H1 (cell line): ENCODE measurements at regions not wholly inside any gene's neighbourhood (a gene's known extent, or its start where the extent isn't known, plus 50 kb on each side); places are given as distances from the start of the nearest gene placed in this dataset.

ENCODE experiments used
- CTCF ChIA-PET: fragments of 300-600 bp; sonication (Branson Sonifier 250); formaldehyde crosslinking; loops from one replicate; lab custom pipeline; 2021; ENCODE audit not compliant: partially characterized antibody; lab: Charles Lee
- POLR2A ChIA-PET: fragments of 300-600 bp; sonication (Branson Sonifier 250); formaldehyde crosslinking; loops from one replicate; lab custom pipeline; 2021; ENCODE audit warnings: inconsistent platforms; ENCODE audit not compliant: partially characterized antibody; lab: Charles Lee
- DNase-seq, 2 experiments: peaks; one replicate each; pipeline versions ENCODE4 v3.0.0 to v3.0.0-alpha.2; 2010 to 2022; ENCODE audit warnings: low spot score in 2 of 2, low read depth in 1 of 2, mixed read lengths in 1 of 2
- FAIRE-seq: peaks from 2 replicates; lab custom pipeline; 2011; peaks lifted over from hg19 to GRCh38; lab: Jason Lieb, UNC
- H2AFZ ChIP-seq: 2 replicates; pipeline ENCODE4 v1.8.1; 2012; ENCODE audit warnings: low read length, inconsistent platforms
- H2AK5ac ChIP-seq: 2 replicates; pipeline ENCODE4 v1.6.1; 2013; ENCODE audit warnings: low read depth, low read length
- H2BK120ac ChIP-seq: replicated peaks from 2 replicates; pipeline ENCODE3; 2013; ENCODE audit warnings: low read depth, low read length, inconsistent platforms
- H2BK12ac ChIP-seq: 2 replicates; pipeline ENCODE4 v1.6.1; 2013; ENCODE audit warnings: low read depth, low read length
- H2BK15ac ChIP-seq: 2 replicates; pipeline ENCODE4 v1.6.1; 2013; ENCODE audit warnings: low read length
- H2BK20ac ChIP-seq: 2 replicates; pipeline ENCODE4 v1.6.1; 2013; ENCODE audit warnings: low read length
- H2BK5ac ChIP-seq: 2 replicates; pipeline ENCODE4 v1.6.1; 2013; ENCODE audit warnings: low read depth, low read length
- H3K14ac ChIP-seq: 2 replicates; pipeline ENCODE4 v1.6.1; 2013; ENCODE audit warnings: inconsistent platforms; ENCODE audit not compliant: insufficient read length
- H3K18ac ChIP-seq: 2 replicates; pipeline ENCODE4 v1.6.1; 2013; ENCODE audit warnings: low read length; ENCODE audit errors: extremely low read depth
- H3K23ac ChIP-seq: 2 replicates; pipeline ENCODE4 v1.6.1; 2013; ENCODE audit warnings: inconsistent platforms; ENCODE audit not compliant: insufficient read length
- H3K23me2 ChIP-seq: 2 replicates; pipeline ENCODE4 v1.6.1; 2013; ENCODE audit warnings: low read depth, low read length
- H3K27ac ChIP-seq: 2 replicates; pipeline ENCODE4 v1.6.1; 2011; ENCODE audit warnings: low read depth, low read length, inconsistent platforms
- H3K27me3 ChIP-seq, 4 experiments: replicated peaks in 1 of 4; 1 replicate in 1 of 4; 2 replicates in 3 of 4; pipeline versions ENCODE4 v1.6.1 to v1.8.1; 2011 to 2013; ENCODE audit warnings: low read length in 3 of 4, mild to moderate bottlenecking in 3 of 4, inconsistent platforms in 2 of 4, mixed read lengths in 2 of 4, moderate library complexity in 1 of 4; ENCODE audit not compliant: control insufficient read depth in 3 of 4, insufficient read depth in 3 of 4; ENCODE audit errors: extremely low read depth in 1 of 4
- H3K36me3 ChIP-seq, 4 experiments: 2 replicates each; pipeline versions ENCODE4 v1.6.1 to v1.8.1; 2011 to 2013; ENCODE audit warnings: mild to moderate bottlenecking in 4 of 4, low read length in 3 of 4, moderate library complexity in 2 of 4, control low read depth in 1 of 4, inconsistent platforms in 1 of 4; ENCODE audit not compliant: insufficient read depth in 4 of 4, control insufficient read depth in 2 of 4
- H3K4ac ChIP-seq: replicated peaks from 2 replicates; pipeline ENCODE3; 2013; ENCODE audit warnings: low read length, low read depth, mixed read lengths, inconsistent platforms; ENCODE audit not compliant: insufficient read length
- H3K4me1 ChIP-seq, 4 experiments: replicated peaks in 1 of 4; 1 replicate in 1 of 4; 2 replicates in 3 of 4; pipeline versions ENCODE4 v1.6.1 to v1.8.1; 2011 to 2013; ENCODE audit warnings: low read length in 3 of 4, inconsistent platforms in 2 of 4, mixed read lengths in 1 of 4; ENCODE audit not compliant: insufficient read depth in 4 of 4, control insufficient read depth in 3 of 4
- H3K4me2 ChIP-seq, 2 experiments: 2 replicates each; pipeline versions ENCODE4 v1.6.1 to v1.8.1; 2011 to 2013; ENCODE audit warnings: low read depth in 2 of 2, low read length in 2 of 2, control low read depth in 1 of 2, inconsistent platforms in 1 of 2, mild to moderate bottlenecking in 1 of 2; ENCODE audit not compliant: insufficient read depth in 1 of 2
- H3K4me3 ChIP-seq, 4 experiments: fragments of 200-600, 300-600 bp in 1 of 4; sonication (generic), shearing (Covaris generic), sonication (Bioruptor Twin) in 1 of 4; 2 replicates each; pipeline versions ENCODE4 v1.5.1 to v1.8.1; 2011 to 2016; ENCODE audit warnings: low read length in 4 of 4, low read depth in 3 of 4, control low read depth in 2 of 4, inconsistent platforms in 2 of 4, mild to moderate bottlenecking in 2 of 4, mixed read lengths in 1 of 4, moderate library complexity in 1 of 4; ENCODE audit not compliant: insufficient read depth in 2 of 4; ENCODE audit errors: extremely low read depth in 1 of 4
- H3K56ac ChIP-seq: replicated peaks from 2 replicates; pipeline ENCODE3; 2013; ENCODE audit warnings: low read depth, mild to moderate bottlenecking, mixed read lengths, low read length, inconsistent platforms; ENCODE audit not compliant: insufficient read length
- H3K79me1 ChIP-seq: 2 replicates; pipeline ENCODE4 v1.6.1; 2013; ENCODE audit warnings: low read depth, low read length, control low read depth
- H3K79me2 ChIP-seq, 2 experiments: 2 replicates each; pipeline versions ENCODE4 v1.6.1 to v1.8.1; 2012 to 2013; ENCODE audit warnings: low read length in 2 of 2, mild to moderate bottlenecking in 2 of 2, inconsistent platforms in 1 of 2; ENCODE audit not compliant: insufficient read depth in 2 of 2, control insufficient read depth in 1 of 2
- H3K9ac ChIP-seq, 4 experiments: replicated peaks in 1 of 4; 1 replicate in 1 of 4; 2 replicates in 3 of 4; pipeline versions ENCODE4 v1.6.1 to v1.8.1; 2011 to 2013; ENCODE audit warnings: low read depth in 3 of 4, low read length in 3 of 4, control low read depth in 2 of 4, mild to moderate bottlenecking in 2 of 4, moderate library complexity in 2 of 4, inconsistent platforms in 1 of 4; ENCODE audit errors: extremely low read depth in 1 of 4
- H3K9me3 ChIP-seq, 2 experiments: 2 replicates each; pipeline versions ENCODE4 v1.6.1 to v1.8.1; 2012 to 2013; ENCODE audit warnings: mild to moderate bottlenecking in 2 of 2, moderate library complexity in 2 of 2, control low read depth in 1 of 2, inconsistent platforms in 1 of 2, low read depth in 1 of 2, low read length in 1 of 2, mixed read lengths in 1 of 2; ENCODE audit not compliant: insufficient read depth in 2 of 2
- H4K20me1 ChIP-seq, 2 experiments: replicated peaks in 1 of 2; 2 replicates each; pipeline versions ENCODE3 to v1.8.1; 2011 to 2013; ENCODE audit warnings: inconsistent platforms in 2 of 2, low read length in 2 of 2, mild to moderate bottlenecking in 1 of 2; ENCODE audit not compliant: insufficient read depth in 2 of 2, control insufficient read depth in 1 of 2
- H4K5ac ChIP-seq: 2 replicates; pipeline ENCODE4 v1.6.1; 2013; ENCODE audit warnings: low read length, low read depth, mixed read lengths, inconsistent platforms; ENCODE audit not compliant: insufficient read length
- H4K8ac ChIP-seq: 2 replicates; pipeline ENCODE4 v1.8.0; 2013; ENCODE audit warnings: mild to moderate bottlenecking, moderate library complexity, low read length, inconsistent platforms; ENCODE audit not compliant: insufficient read depth; ENCODE audit errors: extremely low read depth
- H4K91ac ChIP-seq: replicated peaks from 2 replicates; pipeline ENCODE3; 2013; ENCODE audit warnings: low read length, mixed read lengths, inconsistent platforms; ENCODE audit not compliant: insufficient read length
- ASH2L ChIP-seq: fragments of 200-600, 300-600 bp; sonication (generic); IDR thresholded peaks from one replicate; pipeline ENCODE4 v1.7.1; 2017; ENCODE audit warnings: low read length
- CHD1 ChIP-seq: IDR thresholded peaks from 2 replicates; pipeline ENCODE4 v1.6.1; 2012; ENCODE audit warnings: low read depth, low read length, improper control_type of control experiment
- HDAC2 ChIP-seq, 2 experiments: fragments of 300-600 bp in 1 of 2; sonication (generic) in 1 of 2; IDR thresholded peaks; 2 replicates each; pipeline ENCODE4 v1.6.1; 2011 to 2012; ENCODE audit warnings: low read depth in 2 of 2, low read length in 2 of 2, mild to moderate bottlenecking in 2 of 2, moderate library complexity in 2 of 2, borderline replicate concordance in 1 of 2, inconsistent platforms in 1 of 2
- JUN ChIP-seq: IDR thresholded peaks from 2 replicates; pipeline ENCODE4 v1.6.1; 2011; ENCODE audit warnings: low read depth, mild to moderate bottlenecking, improper control_type of control experiment, low read length
- MAFK ChIP-seq: IDR thresholded peaks from 2 replicates; pipeline ENCODE4 v1.6.1; 2012; ENCODE audit warnings: low read depth, mild to moderate bottlenecking, improper control_type of control experiment, low read length
- NANOG ChIP-seq: IDR thresholded peaks from 2 replicates; pipeline ENCODE4 v1.6.1; 2011; ENCODE audit warnings: low read length, low read depth, mild to moderate bottlenecking, inconsistent platforms; ENCODE audit not compliant: insufficient read depth, poor library complexity, severe bottlenecking
- POLR2A ChIP-seq, 2 experiments: IDR thresholded peaks; 1 replicate in 1 of 2; 2 replicates in 1 of 2; pipeline ENCODE4 v1.6.1; 2011; ENCODE audit warnings: low read depth in 2 of 2, low read length in 2 of 2, mild to moderate bottlenecking in 2 of 2; ENCODE audit errors: control extremely low read depth in 1 of 2
- RBBP5 ChIP-seq: IDR thresholded peaks from 2 replicates; pipeline ENCODE4 v1.7.1; 2012; ENCODE audit warnings: low read depth, mild to moderate bottlenecking, inconsistent platforms, low read length, moderate library complexity, borderline replicate concordance
- RXRA ChIP-seq: IDR thresholded peaks from 2 replicates; pipeline ENCODE4 v1.6.1; 2011; ENCODE audit warnings: low read depth, mild to moderate bottlenecking, low read length, moderate library complexity; ENCODE audit not compliant: insufficient read depth
- SP1 ChIP-seq: IDR thresholded peaks from 2 replicates; pipeline ENCODE4 v1.6.1; 2011; ENCODE audit warnings: low read depth, low read length
- SP2 ChIP-seq: IDR thresholded peaks from 2 replicates; pipeline ENCODE4 v1.6.1; 2012; ENCODE audit warnings: mild to moderate bottlenecking, low read length, inconsistent platforms
- USF2 ChIP-seq: IDR thresholded peaks from 2 replicates; pipeline ENCODE4 v1.6.1; 2011; ENCODE audit warnings: low read length, improper control_type of control experiment
- ZNF274 ChIP-seq: IDR thresholded peaks from 2 replicates; pipeline ENCODE4 v1.7.0; 2012; ENCODE audit warnings: low read length, borderline replicate concordance; ENCODE audit errors: extremely low read depth
- WGBS, 2 experiments: shearing (Covaris generic) in 1 of 2; methylation state at CpG; one replicate each; pipeline versions ENCODE4 v1.1.6 to v1.1.7; 2013 to 2015; ENCODE audit warnings: low lambda C conversion rate in 2 of 2, mixed read lengths in 2 of 2, inconsistent platforms in 1 of 2, low coverage in 1 of 2, missing lambda C conversion rate in 1 of 2; ENCODE audit not compliant: insufficient replicate concordance in 2 of 2, insufficient coverage in 1 of 2, insufficient read length in 1 of 2; ENCODE audit errors: extremely low coverage in 1 of 2, missing lambda C conversion rate in 1 of 2; 5-methylcytosine and 5-hydroxymethylcytosine counted together

GRCh38 chr10:29897999-29898716, 161.2 kb downstream of the JCAD start:
- no peaks in the 10 kb centered on the region for H3K36me3 ChIP-seq
- H3K18ac ChIP-seq: no peak overlapping the region
- H3K4me2 ChIP-seq: no peak overlapping the region
- H3K79me2 ChIP-seq: no peaks in the 10 kb centered on the region
- H3K4me3 ChIP-seq: no peak overlapping the region
- no peak overlapping the region for H2AK5ac ChIP-seq
- no peak overlapping the region for H4K5ac ChIP-seq
- H4K91ac ChIP-seq: no peak overlapping the region
- H3K79me1 ChIP-seq: no peaks in the 10 kb centered on the region
- 85% methylated on average over 6 of the region's 6 CpGs; no CpG with 5 or more reads in 1 of the 2 experiments for WGBS, 2 experiments
- H2BK20ac ChIP-seq: no peak overlapping the region
- no peak overlapping the region for H3K23ac ChIP-seq
- H4K20me1 ChIP-seq: no peaks in the 10 kb centered on the region
- H2BK120ac ChIP-seq: no peak overlapping the region
- no peak overlapping the region for H3K4ac ChIP-seq
- ChIA-PET POLR2A (no interaction called here), CTCF (interaction anchor here (0.6 to 1.3 kb wide), 5 partner anchors 14 to 482 kb away, joined by 3 to 5 read pairs (median 4); no protein-coding TSS in a partner anchor)
- no peak for FAIRE-seq
- H2AFZ ChIP-seq: no peak overlapping the region
- no peak overlapping the region for H2BK15ac ChIP-seq
- no peaks in the 10 kb centered on the region; a peak in 1 of 7 replicates for H3K4me1 ChIP-seq
- no peak overlapping the region for H4K8ac ChIP-seq
- no peak for DNase-seq
- H3K27ac ChIP-seq: no peak overlapping the region
- H3K23me2 ChIP-seq: no peaks in the 10 kb centered on the region
- H3K27me3 ChIP-seq: no peaks in the 10 kb centered on the region
- no peak overlapping the region for H2BK5ac ChIP-seq
- H3K56ac ChIP-seq: no peak overlapping the region
- H3K9ac ChIP-seq: no peak overlapping the region
- no peak overlapping the region for H3K14ac ChIP-seq
- no peak overlapping the region for H2BK12ac ChIP-seq
- no peaks in the 10 kb centered on the region for H3K9me3 ChIP-seq
- TF ChIP-seq NANOG: no peak
- no peak for TF ChIP-seq SP2
- no peak for TF ChIP-seq JUN
- TF ChIP-seq USF2: no peak
- no peak for TF ChIP-seq POLR2A (IDR thresholded peaks at IDR 0.05; ENCODE audit: control extremely low read depth in 1 of 2, low read depth in 2 of 2, low read length in 2 of 2)
- TF ChIP-seq SP1: no peak
- no peak for TF ChIP-seq MAFK
- TF ChIP-seq ZNF274: no peak
- TF ChIP-seq RBBP5: no peak
- no peak for TF ChIP-seq ASH2L
- no peak for TF ChIP-seq HDAC2 (IDR thresholded peaks at IDR 0.05; ENCODE audit: borderline replicate concordance in 1 of 2, low read depth in 2 of 2, low read length in 2 of 2)
- TF ChIP-seq CHD1: no peak
- TF ChIP-seq RXRA: no peak
